Activated T-cell treated with anti-CD3 and anti-CD28 coated beads for 1 hour (primary cell): ENCODE measurements at regions not wholly inside any gene's neighbourhood (a gene's known extent, or its start where the extent isn't known, plus 50 kb on each side); places are given as distances from the start of the nearest gene placed in this dataset.
"Not testable (repeated sequence)": the region's sequence is repeated elsewhere in the genome, so short reads cannot be mapped to it uniquely, and the experiment has no call there.

ENCODE experiments used
- DNase-seq: peaks from one replicate; pipeline ENCODE4 v3.0.0-alpha.2; 2020; ENCODE audit warnings: low read depth

GRCh38 chr2:105529258-105529657 is 130.4 kb upstream of the FHL2 start:
- not testable (repeated sequence) for DNase-seq

DNA sequence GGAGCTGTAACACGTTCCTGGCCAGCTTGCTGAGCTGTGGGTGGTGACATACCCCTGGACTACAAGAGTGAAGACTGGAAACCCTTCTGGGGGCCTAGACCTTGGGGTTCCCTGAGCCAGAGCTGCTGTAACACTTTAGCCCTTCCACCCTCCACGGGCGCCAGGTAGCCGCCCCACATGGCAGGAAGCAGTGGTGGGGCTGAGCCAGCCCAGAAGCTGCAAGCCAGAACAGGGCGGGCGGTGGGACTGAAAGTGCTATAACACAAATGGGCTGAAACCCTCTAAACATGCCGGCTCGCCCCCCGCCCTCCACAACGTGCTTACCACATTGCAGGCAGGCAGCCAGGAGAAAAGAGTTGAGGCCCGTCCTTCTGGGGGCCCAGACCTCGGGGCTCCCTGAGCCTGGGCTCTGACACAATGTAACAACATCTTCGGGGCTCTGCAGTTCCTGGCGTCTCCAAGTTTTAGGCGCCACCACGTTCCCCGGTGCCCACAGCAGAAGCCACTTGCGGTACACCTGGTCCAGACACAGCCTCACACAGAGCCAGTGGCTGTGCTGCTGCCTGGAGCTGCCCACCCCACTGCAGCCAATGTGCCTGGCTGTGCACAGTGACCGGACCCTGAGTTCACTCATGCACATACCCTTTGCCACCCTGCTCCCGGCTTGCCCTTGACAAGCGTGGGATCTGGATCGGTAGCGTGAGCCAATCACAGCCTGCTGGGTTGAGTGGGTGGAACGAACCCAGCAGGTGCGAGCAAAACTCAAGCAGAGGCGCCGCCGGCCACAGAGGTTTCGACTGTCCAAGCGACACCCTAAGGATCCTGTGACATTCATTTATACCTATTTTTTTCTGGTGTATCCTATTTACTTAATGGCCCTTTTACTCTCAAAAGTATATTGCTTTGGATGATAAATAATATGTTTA is 127.4 kb upstream of the FHL2 start:
- no peak for DNase-seq

DNA sequence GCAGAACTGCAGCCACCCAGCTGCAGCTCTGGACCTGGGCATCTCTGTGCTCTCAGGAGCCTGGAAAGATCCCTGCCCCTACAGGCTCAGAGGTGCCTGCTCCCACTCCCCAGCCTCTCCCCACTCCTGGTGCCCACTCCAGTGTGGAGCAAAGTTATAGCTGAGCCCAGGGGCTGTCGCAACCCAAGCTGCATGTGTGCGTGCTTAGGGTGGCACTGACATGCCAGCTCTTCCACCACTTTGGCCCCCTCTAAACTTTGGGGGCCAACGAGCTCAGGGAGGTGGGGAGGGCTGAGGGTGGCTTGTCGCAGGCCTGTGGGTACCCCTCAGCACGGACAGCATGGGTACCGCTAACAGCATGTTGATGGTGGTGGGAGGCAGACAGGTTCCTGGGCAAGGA is 126.3 kb upstream of the FHL2 start:
- no peak for DNase-seq

- no peak for DNase-seq
Measured at GRCh38 chr2:105522645-105523044, 123.8 kb upstream of the FHL2 start.

- DNase-seq = no peak
Measured at GRCh38 chr2:105521616-105522015, 122.8 kb upstream of the FHL2 start.

DNA sequence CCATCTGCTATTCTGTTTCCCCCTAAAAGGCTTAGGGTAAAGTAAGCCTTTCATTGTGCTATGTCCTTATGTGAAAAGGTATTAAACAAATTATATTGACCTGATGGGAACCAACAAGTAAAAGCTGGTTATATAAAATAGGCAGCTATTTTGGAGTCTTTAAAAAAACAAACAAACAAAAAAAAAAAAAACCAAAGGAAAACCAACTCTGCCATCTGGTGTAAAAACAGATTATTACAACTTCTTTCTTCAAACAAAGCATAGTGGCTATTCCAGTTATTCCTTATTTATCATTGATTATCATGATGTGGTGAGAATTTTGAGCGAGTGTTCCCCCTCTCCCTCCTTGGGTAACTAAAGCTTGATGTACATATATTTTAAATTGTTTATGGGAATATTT is 122.3 kb upstream of the FHL2 start:
- DNase-seq = no peak

DNA sequence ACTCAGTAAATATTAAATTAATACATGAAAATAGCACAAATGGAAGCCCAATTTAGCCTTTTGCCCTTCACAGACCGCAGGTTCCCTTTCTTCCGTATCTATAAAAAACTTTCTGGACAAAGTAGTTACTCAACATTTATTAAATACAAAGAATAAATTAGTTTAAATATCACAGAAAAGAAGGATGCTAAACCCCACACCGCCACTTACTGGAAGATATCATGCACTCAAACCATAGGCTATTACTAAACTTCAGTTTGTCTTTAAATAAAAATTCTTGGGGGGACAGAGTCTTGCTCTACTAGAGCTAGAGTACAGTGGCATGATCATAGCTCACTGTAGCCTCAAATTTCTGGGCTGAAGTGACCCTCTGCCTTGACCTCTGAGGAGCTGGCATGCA is 120.7 kb upstream of the FHL2 start:
- DNase-seq = no peak

GRCh38 chr2:105518897-105519296 is 120.0 kb upstream of the FHL2 start:
- DNase-seq = no peak

DNA sequence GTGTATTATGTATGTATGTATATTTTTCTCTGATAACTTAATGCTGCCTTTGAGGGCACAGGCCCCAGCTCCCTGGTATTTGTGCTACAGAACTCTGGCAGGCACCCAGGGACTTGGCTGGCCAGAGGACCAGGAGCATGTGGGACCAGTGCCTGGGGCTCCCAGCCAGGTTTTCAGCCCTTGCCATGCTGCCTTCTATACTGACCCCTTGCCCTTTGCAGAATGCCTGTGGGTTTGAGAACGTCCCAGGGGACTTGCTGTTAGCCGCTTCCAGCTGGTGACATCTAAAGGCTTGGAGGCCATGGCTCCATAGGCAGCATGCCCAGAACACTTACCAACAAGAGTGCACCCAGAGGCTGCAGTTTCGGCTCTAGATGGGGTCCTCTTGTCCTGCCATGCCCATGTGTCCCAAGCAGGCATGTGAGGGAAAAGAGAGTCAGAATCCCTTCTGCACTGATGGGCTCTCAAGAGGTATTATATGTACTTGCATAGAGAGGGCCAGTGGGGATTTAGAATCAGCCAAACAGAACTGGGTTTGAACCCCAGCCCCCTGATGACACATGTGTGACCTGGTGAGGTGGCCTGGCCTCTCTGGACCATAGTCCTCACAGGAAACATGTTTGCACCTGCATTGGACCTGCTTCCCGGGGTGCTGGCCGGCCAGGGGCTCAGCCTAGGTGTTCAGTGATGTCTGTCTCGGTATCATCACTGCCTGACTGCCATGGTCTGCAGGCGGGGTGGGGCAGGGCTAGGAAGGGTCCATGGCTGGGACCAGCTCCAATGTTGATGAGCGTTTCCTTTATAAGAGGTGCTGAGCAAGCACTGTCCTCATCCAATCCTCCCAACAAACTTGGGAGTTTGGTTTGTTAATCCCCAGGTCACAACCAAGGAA is 119.2 kb upstream of the FHL2 start:
- DNase-seq = no peak

DNA sequence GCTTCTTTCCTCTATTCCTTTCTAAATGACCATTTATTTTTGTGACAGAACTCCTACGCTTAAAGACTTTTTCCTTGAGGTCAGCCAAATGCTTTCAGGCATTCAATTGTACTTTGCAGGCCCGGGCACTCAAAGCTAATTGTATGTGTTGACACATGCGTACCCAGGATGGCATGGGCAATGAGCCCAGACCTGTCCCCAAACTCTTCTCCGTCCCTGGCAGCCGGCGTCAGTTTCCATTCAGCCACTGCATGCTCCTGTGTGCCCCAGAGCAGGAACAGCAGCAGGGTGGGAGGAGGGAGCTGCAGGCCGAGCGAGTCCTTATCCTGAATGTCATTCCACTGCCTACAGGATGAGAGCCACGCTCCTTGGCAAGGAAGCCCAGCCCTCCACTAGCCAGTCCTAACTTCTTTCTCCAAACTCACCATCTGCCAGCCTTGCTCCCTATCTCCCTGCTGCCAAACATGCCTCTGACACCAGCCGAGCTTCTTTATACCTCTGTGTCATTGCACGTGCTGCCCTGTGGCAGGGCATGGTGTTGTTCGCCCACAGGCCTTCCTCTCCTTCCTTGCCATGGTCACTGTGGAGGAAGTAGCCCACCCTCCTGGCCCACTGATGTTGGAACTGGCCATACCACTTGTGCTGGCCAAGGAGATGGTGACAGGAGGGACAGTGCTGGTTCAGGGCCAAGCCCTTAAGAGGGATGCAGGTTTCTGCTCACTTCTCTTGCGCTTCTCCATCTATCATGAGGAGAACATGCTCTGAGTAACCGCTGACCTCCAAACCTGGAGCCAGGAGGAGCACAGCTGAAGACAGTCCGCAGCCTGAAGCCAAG is 116.9 kb upstream of the FHL2 start:
- DNase-seq = no peak

DNA sequence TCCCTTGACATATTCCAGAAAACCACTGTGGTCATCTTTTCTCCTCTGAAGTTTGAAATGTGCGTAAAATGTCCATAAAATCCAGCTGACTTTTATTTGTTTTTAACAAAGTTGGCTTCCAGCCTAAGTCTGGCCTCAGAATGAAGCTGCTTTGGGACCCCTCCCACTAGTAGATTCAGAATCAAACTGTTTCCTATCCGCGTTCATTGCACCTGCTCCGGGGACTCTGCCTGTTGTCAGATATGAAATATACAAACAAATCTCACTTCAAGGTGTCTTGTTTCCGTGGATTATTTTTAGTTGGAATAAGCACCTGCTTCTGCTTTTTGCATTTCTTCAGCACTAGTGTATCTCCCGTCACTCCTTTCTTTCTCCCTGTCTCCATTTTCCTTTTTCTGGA is 115.7 kb upstream of the FHL2 start:
- no peak for DNase-seq

GRCh38 chr2:105510761-105511528 is 112.1 kb upstream of the FHL2 start:
- no peak for DNase-seq

DNA sequence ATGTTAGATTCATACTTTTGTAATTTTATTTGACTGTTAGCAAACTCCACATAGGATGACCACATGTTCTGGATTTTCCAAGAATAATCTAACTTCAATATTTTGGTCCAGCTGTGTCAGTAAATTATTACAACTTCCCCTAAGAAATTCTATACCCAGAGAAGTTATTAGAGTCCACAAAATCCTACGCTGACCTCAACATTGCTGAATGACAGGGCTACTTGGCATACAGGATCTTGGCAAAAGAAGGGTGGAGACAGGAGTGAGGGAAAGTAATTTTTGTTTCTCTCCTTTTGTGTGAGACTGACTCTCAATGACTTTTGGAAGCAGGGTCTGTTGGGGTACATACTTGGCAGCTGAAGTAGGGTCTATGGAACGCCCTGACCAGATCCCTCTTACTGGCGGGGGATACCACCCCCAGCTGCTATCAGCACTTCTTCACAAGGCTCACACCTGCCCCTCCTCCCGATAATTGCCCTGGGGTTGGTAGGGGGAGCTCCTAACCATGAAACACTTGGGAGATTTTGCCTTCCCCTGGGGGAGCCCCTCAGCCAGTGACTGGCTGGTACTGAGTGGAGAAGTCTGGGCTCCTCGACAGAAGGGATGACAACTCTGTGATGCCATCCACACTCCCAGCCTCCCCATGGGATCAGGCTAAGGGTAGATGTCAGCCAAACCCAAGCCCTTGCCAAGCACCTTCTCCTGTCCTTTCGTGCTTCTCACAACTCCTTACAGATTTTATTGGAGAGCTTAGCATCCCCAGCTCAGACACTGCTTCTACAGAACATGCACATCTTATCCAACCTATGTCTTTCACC is 110.6 kb upstream of the FHL2 start:
- DNase-seq = no peak

- DNase-seq = not testable (repeated sequence)
Measured at GRCh38 chr2:105506860-105507259, 108.0 kb upstream of the FHL2 start.

DNA sequence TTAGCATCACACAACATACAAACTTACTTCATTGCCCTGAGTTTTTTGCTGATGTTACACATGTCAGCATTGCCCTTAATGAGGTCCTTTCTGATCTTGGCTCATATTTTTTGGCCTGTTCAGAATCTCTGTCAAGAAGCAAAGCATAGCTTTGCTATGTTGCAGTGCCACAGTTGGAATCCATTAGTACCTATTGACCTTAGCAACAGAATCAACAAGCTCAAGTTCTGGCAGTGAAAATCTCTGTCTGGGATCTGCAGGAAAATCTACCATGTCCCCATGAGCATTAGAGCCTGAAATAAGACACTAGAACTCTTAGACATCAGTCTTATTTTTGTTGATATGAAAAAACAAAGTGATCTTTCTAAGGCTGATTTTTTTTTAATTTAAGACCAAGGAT is 105.6 kb upstream of the FHL2 start:
- no peak for DNase-seq

- DNase-seq = no peak
Measured at GRCh38 chr2:105502625-105503334, 103.9 kb upstream of the FHL2 start.

- no peak for DNase-seq
Measured at GRCh38 chr2:105498281-105498846, 99.5 kb upstream of the FHL2 start.

- DNase-seq = no peak
Measured at GRCh38 chr2:105497094-105497493, 98.2 kb upstream of the FHL2 start.

DNA sequence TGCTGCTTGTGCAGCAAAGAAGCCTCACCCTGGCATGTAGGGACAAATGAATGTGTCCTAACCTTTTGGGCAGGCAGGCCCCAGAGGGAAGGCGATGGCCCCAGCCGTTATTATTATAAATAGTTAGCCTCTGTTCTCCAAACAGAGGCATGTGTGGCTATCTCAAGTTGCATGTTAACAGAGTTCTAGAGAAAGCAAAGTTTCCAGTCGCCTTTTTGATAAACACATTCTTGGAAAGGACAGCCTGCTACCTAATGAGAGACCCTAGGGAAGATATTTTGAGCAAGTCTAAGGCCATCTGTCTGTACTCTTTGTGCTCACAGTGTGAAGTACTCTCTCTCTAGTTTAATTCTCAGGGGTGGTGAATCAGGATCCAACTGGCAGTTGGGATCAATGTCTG is 97.4 kb upstream of the FHL2 start:
- no peak for DNase-seq
